ENCODE measurements at regions not wholly inside any gene's neighbourhood (a gene's known extent, or its start where the extent isn't known, plus 50 kb on each side); places are given as distances from the start of the nearest gene placed in this dataset.

- Histone ChIP-seq H3K9me3 (ENCODE audit: severe bottlenecking) (no peaks in the 10 kb centered on the region), H3K4me3 (ENCODE audit: severe bottlenecking) (no peak overlapping the region)
Measured at GRCh38 chr17:15124746-15125145, 140.4 kb downstream of the PMP22 start.

GRCh38 chr17:15124264-15124595 lies 140.9 kb downstream of the PMP22 start:
- no peak overlapping the region for H3K4me3 ChIP-seq (ENCODE audit: severe bottlenecking)
- no peak for DNase-seq (ENCODE audit: low spot score)

More at GRCh38 chr17:15124746-15125145, 140.4 kb downstream of the PMP22 start:
- DNase-seq (ENCODE audit: low spot score) (no peak), ATAC-seq (ENCODE audit: low read depth) (no peak)
- H3K4me1 ChIP-seq (ENCODE audit: insufficient read depth, poor library complexity, severe bottlenecking), result peaks cover 4% of the 10 kb centered on the region
- TF ChIP-seq CTCF (IDR thresholded peaks at IDR 0.05; ENCODE audit: poor library complexity, severe bottlenecking), result no peak
- H3K27me3 ChIP-seq (ENCODE audit: insufficient read depth, poor library complexity, severe bottlenecking), result no peaks in the 10 kb centered on the region
- H3K27ac ChIP-seq (ENCODE audit: poor library complexity, severe bottlenecking), result no peak overlapping the region
- H3K36me3 ChIP-seq (ENCODE audit: low read depth), result no peaks in the 10 kb centered on the region

GRCh38 chr17:15123593-15124263 lies 141.4 kb downstream of the PMP22 start:
- TF ChIP-seq CTCF (IDR thresholded peaks at IDR 0.05; ENCODE audit: poor library complexity, severe bottlenecking), result no peak
- DNase-seq (ENCODE audit: low spot score), result no peak
- no peak overlapping the region for H3K4me3 ChIP-seq (ENCODE audit: severe bottlenecking)
- H3K4me1 ChIP-seq (ENCODE audit: insufficient read depth, poor library complexity, severe bottlenecking), result peaks cover 4% of the 10 kb centered on the region
- H3K36me3 ChIP-seq (ENCODE audit: low read depth), result no peaks in the 10 kb centered on the region
- no peaks in the 10 kb centered on the region for H3K27me3 ChIP-seq (ENCODE audit: insufficient read depth, poor library complexity, severe bottlenecking)
- no peak overlapping the region for H3K27ac ChIP-seq (ENCODE audit: poor library complexity, severe bottlenecking)
- ATAC-seq (ENCODE audit: low read depth), result peak; percentile 84
- H3K9me3 ChIP-seq (ENCODE audit: severe bottlenecking), result no peaks in the 10 kb centered on the region

More at GRCh38 chr17:15124264-15124595, 140.9 kb downstream of the PMP22 start:
- ATAC-seq (ENCODE audit: low read depth), result no peak
- Histone ChIP-seq H3K4me1 (ENCODE audit: insufficient read depth, poor library complexity, severe bottlenecking) (peaks cover 4% of the 10 kb centered on the region), H3K27me3 (ENCODE audit: insufficient read depth, poor library complexity, severe bottlenecking) (no peaks in the 10 kb centered on the region), H3K27ac (ENCODE audit: poor library complexity, severe bottlenecking) (no peak overlapping the region), H3K9me3 (ENCODE audit: severe bottlenecking) (no peaks in the 10 kb centered on the region), H3K36me3 (ENCODE audit: low read depth) (no peaks in the 10 kb centered on the region)
- no peak for TF ChIP-seq CTCF (IDR thresholded peaks at IDR 0.05; ENCODE audit: poor library complexity, severe bottlenecking)

- Histone ChIP-seq H3K4me1 (ENCODE audit: insufficient read depth, poor library complexity, severe bottlenecking) (peaks cover 4% of the 10 kb centered on the region), H3K36me3 (ENCODE audit: low read depth) (no peaks in the 10 kb centered on the region), H3K9me3 (ENCODE audit: severe bottlenecking) (no peaks in the 10 kb centered on the region), H3K4me3 (ENCODE audit: severe bottlenecking) (no peak overlapping the region), H3K27me3 (ENCODE audit: insufficient read depth, poor library complexity, severe bottlenecking) (no peaks in the 10 kb centered on the region), H3K27ac (ENCODE audit: poor library complexity, severe bottlenecking) (no peak overlapping the region)
- no peak for TF ChIP-seq CTCF (IDR thresholded peaks at IDR 0.05; ENCODE audit: poor library complexity, severe bottlenecking)
- DNase-seq (ENCODE audit: low spot score) (no peak), ATAC-seq (ENCODE audit: low read depth) (no peak)
Measured at GRCh38 chr17:15122857-15123256, 142.3 kb downstream of the PMP22 start.

- no peak for TF ChIP-seq CTCF (IDR thresholded peaks at IDR 0.05; ENCODE audit: poor library complexity, severe bottlenecking)
- H3K27me3 ChIP-seq (ENCODE audit: insufficient read depth, poor library complexity, severe bottlenecking), result no peaks in the 10 kb centered on the region
Measured at GRCh38 chr17:15121426-15121825, 143.7 kb downstream of the PMP22 start.

More at GRCh38 chr17:15121426-15121825, 143.7 kb downstream of the PMP22 start:
- ATAC-seq (ENCODE audit: low read depth) (no peak), DNase-seq (ENCODE audit: low spot score) (no peak)
- Histone ChIP-seq H3K4me1 (ENCODE audit: insufficient read depth, poor library complexity, severe bottlenecking) (peaks cover 4% of the 10 kb centered on the region), H3K4me3 (ENCODE audit: severe bottlenecking) (no peak overlapping the region), H3K27ac (ENCODE audit: poor library complexity, severe bottlenecking) (no peak overlapping the region), H3K9me3 (ENCODE audit: severe bottlenecking) (no peaks in the 10 kb centered on the region), H3K36me3 (ENCODE audit: low read depth) (no peaks in the 10 kb centered on the region)

Measured in RWPE2 (cell line).